ENCODE measurements at regions not wholly inside any gene's neighbourhood (a gene's known extent, or its start where the extent isn't known, plus 50 kb on each side); places are given as distances from the start of the nearest gene placed in this dataset.

DNA sequence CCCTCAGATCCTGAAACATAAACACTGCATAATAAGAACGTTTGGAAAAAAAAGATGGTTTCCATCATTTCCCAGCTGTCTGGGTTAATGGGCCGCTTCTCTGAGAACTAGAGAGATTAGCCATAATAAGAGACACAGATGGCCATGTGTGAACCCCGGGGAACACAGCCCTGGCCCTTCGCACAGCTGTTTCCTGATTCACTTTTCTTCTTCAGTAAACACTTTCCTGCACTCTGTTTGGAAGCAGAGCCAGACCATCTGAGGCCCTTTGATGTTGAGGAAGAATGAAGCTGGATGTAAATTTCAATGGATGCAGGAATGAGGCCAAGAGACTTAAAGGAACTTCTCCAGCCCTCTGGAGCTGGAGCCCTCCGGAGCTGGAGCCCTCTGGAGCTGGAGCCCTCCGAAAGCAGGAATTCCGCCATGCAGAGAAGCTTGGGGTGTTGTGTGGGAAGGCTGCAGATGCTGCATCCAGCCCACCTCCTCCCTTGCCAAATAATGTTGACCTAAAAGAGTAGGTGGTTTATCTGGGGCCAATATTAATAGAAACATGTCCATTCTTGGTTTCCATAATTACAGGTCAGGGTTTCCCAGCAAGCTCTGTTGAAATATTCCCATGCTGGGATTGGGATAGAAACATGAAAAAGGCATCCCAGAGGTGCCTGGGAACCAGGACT is 218.9 kb downstream of the NXNL2 start:
- ChIA-PET CTCF (no interaction called here), POLR2A (no interaction called here)
- Mint-ChIP-seq H3K9me3 (peaks cover 5% of the 10 kb centered on the region), H3K27me3 (peaks cover 3% of the 10 kb centered on the region), H3K36me3 (ENCODE audit: low read depth) (no peaks in the 10 kb centered on the region), H3K27ac (no peak overlapping the region), H3K4me3 (no peak overlapping the region), H3K4me1 (no peaks in the 10 kb centered on the region)
- DNase-seq (no peak), ATAC-seq (ENCODE audit: low read depth) (no peak)
- intact Hi-C loops (cut with micrococcal nuclease): no loop called here
- TF ChIP-seq, protein P1, sequence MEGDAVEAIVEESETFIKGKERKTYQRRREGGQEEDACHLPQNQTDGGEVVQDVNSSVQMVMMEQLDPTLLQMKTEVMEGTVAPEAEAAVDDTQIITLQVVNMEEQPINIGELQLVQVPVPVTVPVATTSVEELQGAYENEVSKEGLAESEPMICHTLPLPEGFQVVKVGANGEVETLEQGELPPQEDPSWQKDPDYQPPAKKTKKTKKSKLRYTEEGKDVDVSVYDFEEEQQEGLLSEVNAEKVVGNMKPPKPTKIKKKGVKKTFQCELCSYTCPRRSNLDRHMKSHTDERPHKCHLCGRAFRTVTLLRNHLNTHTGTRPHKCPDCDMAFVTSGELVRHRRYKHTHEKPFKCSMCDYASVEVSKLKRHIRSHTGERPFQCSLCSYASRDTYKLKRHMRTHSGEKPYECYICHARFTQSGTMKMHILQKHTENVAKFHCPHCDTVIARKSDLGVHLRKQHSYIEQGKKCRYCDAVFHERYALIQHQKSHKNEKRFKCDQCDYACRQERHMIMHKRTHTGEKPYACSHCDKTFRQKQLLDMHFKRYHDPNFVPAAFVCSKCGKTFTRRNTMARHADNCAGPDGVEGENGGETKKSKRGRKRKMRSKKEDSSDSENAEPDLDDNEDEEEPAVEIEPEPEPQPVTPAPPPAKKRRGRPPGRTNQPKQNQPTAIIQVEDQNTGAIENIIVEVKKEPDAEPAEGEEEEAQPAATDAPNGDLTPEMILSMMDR (IDR thresholded peaks at IDR 0.05): no peak

DNA sequence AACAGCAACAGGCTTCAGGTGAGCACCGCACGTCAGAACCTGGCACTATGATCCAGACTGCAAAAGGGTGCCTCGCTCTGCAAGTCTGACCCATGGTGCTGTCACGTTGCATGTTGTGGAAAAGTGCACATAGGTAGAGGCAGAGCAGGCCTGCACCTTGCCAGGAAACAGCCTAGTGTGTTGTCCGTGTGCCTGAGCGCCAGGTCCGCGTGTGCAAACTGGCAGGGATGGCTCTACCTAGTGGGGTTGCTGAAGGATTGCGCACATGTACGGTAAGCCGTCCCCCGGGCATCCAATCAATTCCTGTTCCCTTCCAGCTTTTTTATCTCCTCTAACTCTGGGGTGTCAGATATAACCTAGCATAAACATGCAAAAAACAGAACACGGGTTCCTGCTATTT is 219.5 kb downstream of the NXNL2 start:
- Mint-ChIP-seq H3K4me1 (no peaks in the 10 kb centered on the region), H3K4me3 (no peak overlapping the region), H3K36me3 (ENCODE audit: low read depth) (no peaks in the 10 kb centered on the region), H3K9me3 (peaks cover 5% of the 10 kb centered on the region), H3K27ac (no peak overlapping the region), H3K27me3 (peaks cover 6% of the 10 kb centered on the region)
- no peak for DNase-seq
- TF ChIP-seq, protein P1 (IDR thresholded peaks at IDR 0.05): no peak
- ATAC-seq (ENCODE audit: low read depth): no peak
- intact Hi-C loops (cut with micrococcal nuclease): no loop called here
- ChIA-PET POLR2A (no interaction called here), CTCF (no interaction called here)

DNA sequence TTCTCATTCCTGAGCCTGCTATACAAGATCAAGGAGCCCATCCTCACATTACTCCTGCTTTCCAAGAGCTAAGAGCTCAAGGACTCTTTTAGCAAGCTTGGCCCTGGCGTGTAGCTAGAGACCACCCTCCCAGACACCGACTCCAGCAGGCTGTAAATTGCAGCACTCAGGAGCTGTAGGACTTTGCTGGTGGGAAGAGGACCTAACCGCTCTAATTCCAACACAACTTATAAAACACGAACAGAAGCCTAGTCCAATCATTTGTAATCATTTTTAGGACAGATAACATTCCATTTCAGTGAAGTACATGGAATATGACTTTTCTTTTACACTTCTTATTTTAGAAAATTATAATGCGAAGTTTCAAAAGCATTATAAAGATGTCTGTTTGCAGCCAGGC is 219.9 kb downstream of the NXNL2 start:
- ChIA-PET POLR2A (no interaction called here), CTCF (no interaction called here)
- Mint-ChIP-seq H3K27ac (no peak overlapping the region), H3K36me3 (ENCODE audit: low read depth) (no peaks in the 10 kb centered on the region), H3K4me3 (no peak overlapping the region), H3K27me3 (peaks cover 10% of the 10 kb centered on the region), H3K4me1 (no peaks in the 10 kb centered on the region), H3K9me3 (peaks cover 5% of the 10 kb centered on the region)
- DNase-seq: no peak
- intact Hi-C loops (cut with micrococcal nuclease): no loop called here
- TF ChIP-seq, protein P1 (IDR thresholded peaks at IDR 0.05): no peak
- no peak for ATAC-seq (ENCODE audit: low read depth)

DNA sequence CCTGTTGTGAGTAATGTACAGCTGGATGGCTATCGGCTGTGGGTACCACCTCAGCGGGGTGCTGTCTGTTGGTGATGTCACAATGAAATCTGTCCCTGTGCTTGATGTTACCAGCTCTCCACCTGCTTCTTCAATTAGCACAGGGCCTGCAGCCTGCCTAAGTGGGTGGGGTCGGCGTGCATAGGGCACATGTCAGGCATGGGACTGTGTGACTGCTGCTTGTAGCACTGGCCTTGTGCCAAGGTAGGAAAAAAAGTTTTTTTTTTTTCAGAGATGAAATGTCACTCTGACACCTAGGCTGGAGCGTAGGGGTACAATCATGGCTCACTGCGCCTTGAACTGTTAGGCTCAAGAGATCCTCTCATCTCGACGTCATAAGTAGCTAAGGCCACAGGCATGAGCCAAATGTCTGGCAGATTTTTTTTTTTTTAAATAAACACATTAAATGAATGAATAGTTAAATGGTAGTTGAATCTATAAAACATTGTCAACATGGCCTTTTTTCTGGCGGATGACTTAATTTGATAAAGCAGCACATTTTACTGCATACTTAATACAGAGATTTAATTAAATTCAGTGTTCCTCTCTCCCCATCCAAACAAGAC is 222.5 kb downstream of the NXNL2 start:
- Mint-ChIP-seq H3K27ac (no peak overlapping the region), H3K4me3 (no peak overlapping the region), H3K9me3 (no peaks in the 10 kb centered on the region), H3K4me1 (no peaks in the 10 kb centered on the region), H3K27me3 (peaks cover 17% of the 10 kb centered on the region), H3K36me3 (ENCODE audit: low read depth) (no peaks in the 10 kb centered on the region)
- intact Hi-C loops (cut with micrococcal nuclease): no loop called here
- ChIA-PET POLR2A (no interaction called here), CTCF (no interaction called here)
- TF ChIP-seq, protein P1 (IDR thresholded peaks at IDR 0.05): no peak
- ATAC-seq (ENCODE audit: low read depth): no peak
- no peak for DNase-seq

DNA sequence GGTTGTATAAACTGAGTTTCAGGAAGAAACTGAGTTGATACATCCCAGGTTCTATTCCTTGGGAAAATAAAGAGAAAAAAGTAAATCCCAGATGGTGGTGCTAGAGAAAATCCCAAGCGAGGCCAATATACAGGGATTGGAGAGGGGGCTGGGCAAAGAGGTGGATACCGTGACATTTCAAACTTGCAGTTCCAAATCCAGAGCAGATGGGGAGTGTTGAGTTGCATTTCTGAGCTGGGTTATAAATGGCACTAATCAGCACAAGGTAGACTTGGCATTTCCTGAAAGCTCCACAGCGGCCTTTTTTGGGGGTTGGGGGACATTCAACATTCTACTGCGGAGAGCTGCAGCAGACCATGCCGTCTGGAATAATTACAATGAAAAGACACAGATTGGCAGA is 224.4 kb downstream of the NXNL2 start:
- no peaks in the 10 kb centered on the region for H3K4me1 Mint-ChIP-seq
- peaks cover 17% of the 10 kb centered on the region for H3K27me3 Mint-ChIP-seq
- no peak overlapping the region for H3K4me3 Mint-ChIP-seq

More for the DNA sequence above, 224.4 kb downstream of the NXNL2 start:
- DNase-seq: no peak
- ChIA-PET CTCF (no interaction called here), POLR2A (no interaction called here)
- no peaks in the 10 kb centered on the region for H3K9me3 Mint-ChIP-seq
- no peak for ATAC-seq (ENCODE audit: low read depth)
- TF ChIP-seq, protein P1 (IDR thresholded peaks at IDR 0.05): no peak
- H3K36me3 Mint-ChIP-seq (ENCODE audit: low read depth): no peaks in the 10 kb centered on the region
- intact Hi-C loops (cut with micrococcal nuclease): no loop called here
- H3K27ac Mint-ChIP-seq: no peak overlapping the region
